ENCODE measurements at regions not wholly inside any gene's neighbourhood (a gene's known extent, or its start where the extent isn't known, plus 50 kb on each side); places are given as distances from the start of the nearest gene placed in this dataset.
A peak's percentile ranks its signal among the peaks of the same experiment; 100 is the strongest.

DNA sequence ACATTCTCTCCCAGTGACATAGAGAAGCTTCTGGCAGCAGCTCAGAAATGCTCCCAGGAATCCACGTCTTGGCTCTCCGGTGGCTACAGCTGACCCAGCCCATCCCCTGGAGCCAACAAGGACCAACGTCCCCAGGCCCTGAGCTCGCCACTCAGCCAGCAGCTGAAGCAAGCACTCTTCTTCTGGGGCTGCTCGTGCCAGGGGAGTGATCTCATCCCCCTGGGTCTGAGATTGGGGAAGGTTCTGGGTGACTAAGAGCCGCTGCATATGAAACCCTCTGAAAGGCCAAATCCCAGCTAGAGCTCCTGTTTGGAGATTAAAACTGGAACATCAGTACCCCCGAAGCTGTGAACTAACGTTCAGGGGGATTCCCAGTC lies 487.9 kb downstream of the NPHP4 start:
- Histone ChIP-seq H3K9ac (ENCODE audit: insufficient read depth, low read length) (no peak overlapping the region), H3K27me3 (ENCODE audit: control insufficient read depth, insufficient read depth, low read length) (no peaks in the 10 kb centered on the region), H3K27ac (ENCODE audit: insufficient read depth, low read length) (no peak overlapping the region), H3K4me3 (replicated peaks in 1 of 4; ENCODE audit: control extremely low read depth in 1 of 4, insufficient read depth in 1 of 4, low read depth in 3 of 4, low read length in 4 of 4) (no peak overlapping the region), H4K20me1 (ENCODE audit: control insufficient read depth, extremely low read depth, insufficient read depth, low read length) (no peaks in the 10 kb centered on the region), H3K4me2 (ENCODE audit: extremely low read depth, insufficient read depth, low read length) (no peak overlapping the region), H3K36me3 (ENCODE audit: control insufficient read depth, insufficient read depth, low read length) (no peaks in the 10 kb centered on the region), H3K79me2 (ENCODE audit: control insufficient read depth, insufficient read depth, low read length) (no peaks in the 10 kb centered on the region), H3K9me3 (ENCODE audit: control insufficient read depth, insufficient read depth, low read depth, low read length) (no peaks in the 10 kb centered on the region), H2AFZ (ENCODE audit: low read length) (no peak overlapping the region), H3K4me1 (ENCODE audit: control insufficient read depth, extremely low read depth, insufficient read depth, low read length) (no peaks in the 10 kb centered on the region)
- DNase-seq (ENCODE audit: low read depth in 2 of 2), result no peak
- TF ChIP-seq, protein P1, sequence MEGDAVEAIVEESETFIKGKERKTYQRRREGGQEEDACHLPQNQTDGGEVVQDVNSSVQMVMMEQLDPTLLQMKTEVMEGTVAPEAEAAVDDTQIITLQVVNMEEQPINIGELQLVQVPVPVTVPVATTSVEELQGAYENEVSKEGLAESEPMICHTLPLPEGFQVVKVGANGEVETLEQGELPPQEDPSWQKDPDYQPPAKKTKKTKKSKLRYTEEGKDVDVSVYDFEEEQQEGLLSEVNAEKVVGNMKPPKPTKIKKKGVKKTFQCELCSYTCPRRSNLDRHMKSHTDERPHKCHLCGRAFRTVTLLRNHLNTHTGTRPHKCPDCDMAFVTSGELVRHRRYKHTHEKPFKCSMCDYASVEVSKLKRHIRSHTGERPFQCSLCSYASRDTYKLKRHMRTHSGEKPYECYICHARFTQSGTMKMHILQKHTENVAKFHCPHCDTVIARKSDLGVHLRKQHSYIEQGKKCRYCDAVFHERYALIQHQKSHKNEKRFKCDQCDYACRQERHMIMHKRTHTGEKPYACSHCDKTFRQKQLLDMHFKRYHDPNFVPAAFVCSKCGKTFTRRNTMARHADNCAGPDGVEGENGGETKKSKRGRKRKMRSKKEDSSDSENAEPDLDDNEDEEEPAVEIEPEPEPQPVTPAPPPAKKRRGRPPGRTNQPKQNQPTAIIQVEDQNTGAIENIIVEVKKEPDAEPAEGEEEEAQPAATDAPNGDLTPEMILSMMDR (conservative IDR thresholded peaks at IDR 0.05 in 1 of 2, IDR thresholded peaks at IDR 0.05 in 1 of 2; ENCODE audit: low read depth in 1 of 2, low read length in 2 of 2), result no peak
- TF ChIP-seq EZH2 (IDR thresholded peaks at IDR 0.05; ENCODE audit: low read length, missing control alignments), result no peak

DNA sequence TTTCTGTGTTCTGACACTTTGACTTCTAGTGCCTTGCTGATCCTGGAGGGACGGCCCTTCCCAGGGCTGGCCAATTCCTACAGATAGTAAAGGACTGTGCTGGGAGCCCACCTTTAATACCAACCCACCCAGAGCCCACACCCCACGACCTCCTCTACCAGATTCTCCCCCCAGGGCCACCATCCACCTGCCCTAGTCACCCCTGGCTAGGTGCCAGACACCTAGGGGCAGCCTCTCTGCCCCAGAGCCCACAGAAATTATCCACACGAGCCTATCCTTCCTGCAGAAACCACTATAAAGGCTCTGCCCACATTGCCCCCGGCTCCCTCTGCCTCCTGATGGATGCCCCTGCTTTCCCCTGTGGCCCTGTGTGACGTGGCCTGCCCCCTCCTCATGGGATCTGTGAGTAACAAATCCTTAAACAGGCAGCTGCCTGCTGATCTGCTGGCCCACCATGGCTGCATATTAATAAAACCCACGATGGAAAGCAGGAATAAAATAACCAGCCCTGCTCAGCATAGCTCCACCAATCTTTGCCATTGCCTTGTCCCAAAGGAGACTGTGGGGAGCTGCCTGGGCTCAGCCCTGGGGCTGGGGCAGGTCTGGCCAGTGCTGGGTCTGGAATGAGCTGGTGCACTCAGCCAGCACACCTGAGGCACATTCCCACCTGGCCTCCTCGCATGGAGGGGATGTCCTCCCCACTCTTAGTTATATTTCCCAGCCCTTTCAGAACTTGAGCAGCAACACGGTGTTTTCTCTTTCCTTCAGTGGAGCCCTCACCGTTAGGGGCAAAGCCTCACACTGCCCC lies 488.5 kb downstream of the NPHP4 start:
- Histone ChIP-seq H3K4me2 (ENCODE audit: extremely low read depth, insufficient read depth, low read length) (no peak overlapping the region), H3K9ac (ENCODE audit: insufficient read depth, low read length) (no peak overlapping the region), H3K79me2 (ENCODE audit: control insufficient read depth, insufficient read depth, low read length) (no peaks in the 10 kb centered on the region), H3K36me3 (ENCODE audit: control insufficient read depth, insufficient read depth, low read length) (no peaks in the 10 kb centered on the region), H3K4me1 (ENCODE audit: control insufficient read depth, extremely low read depth, insufficient read depth, low read length) (no peaks in the 10 kb centered on the region), H3K9me3 (ENCODE audit: control insufficient read depth, insufficient read depth, low read depth, low read length) (no peaks in the 10 kb centered on the region), H2AFZ (ENCODE audit: low read length) (no peak overlapping the region), H3K27me3 (ENCODE audit: control insufficient read depth, insufficient read depth, low read length) (no peaks in the 10 kb centered on the region), H4K20me1 (ENCODE audit: control insufficient read depth, extremely low read depth, insufficient read depth, low read length) (no peaks in the 10 kb centered on the region), H3K27ac (ENCODE audit: insufficient read depth, low read length) (no peak overlapping the region), H3K4me3 (replicated peaks in 1 of 4; ENCODE audit: control extremely low read depth in 1 of 4, insufficient read depth in 1 of 4, low read depth in 3 of 4, low read length in 4 of 4) (no peak overlapping the region)
- DNase-seq (ENCODE audit: low read depth in 2 of 2), result no peak
- no peak for TF ChIP-seq EZH2 (IDR thresholded peaks at IDR 0.05; ENCODE audit: low read length, missing control alignments)
- TF ChIP-seq, protein P1 (conservative IDR thresholded peaks at IDR 0.05 in 1 of 2, IDR thresholded peaks at IDR 0.05 in 1 of 2; ENCODE audit: low read depth in 1 of 2, low read length in 2 of 2), result no peak

DNA sequence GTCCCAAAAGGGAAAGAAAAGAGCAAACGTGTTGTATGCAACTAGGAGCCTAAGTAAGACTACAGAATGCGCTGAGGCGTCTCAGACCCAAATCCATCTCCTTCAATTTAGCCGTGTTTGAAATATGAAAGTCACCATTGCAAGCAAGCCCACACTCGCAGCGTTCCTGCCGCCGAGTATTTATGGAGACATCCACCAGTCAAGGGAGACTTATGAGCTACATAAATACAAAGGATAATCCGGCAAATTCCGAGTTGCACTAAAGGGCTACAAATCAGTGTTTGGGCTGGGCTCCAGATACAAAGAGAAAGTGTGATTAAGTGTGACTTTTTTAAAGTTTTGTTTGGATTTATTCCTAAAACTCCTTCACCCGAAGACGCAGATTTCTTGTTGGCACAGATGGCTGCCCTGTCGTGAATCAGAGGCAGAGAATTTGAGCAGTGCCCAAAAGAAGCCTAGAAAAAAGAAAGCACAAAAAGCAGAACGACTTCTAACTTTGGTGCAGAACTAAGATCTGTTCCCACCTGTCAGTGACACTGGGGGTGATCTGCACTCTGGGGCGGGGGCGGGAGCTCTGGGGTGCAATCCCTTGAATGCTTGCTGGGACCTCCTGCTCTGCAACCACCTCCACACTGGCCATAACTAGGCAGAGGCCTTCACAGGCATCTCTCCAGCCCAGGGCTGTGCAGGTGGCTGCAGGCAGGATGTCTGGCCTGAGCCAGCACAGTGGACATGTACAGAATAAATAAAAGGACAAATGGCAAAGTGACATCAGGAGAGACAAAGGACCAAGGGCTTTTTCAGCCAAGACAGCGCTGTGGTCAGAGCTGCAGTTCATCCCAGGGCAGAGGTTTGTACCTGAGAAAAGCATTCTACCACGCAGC lies 489.7 kb downstream of the NPHP4 start:
- Histone ChIP-seq H3K4me3 (replicated peaks in 1 of 4; ENCODE audit: control extremely low read depth in 1 of 4, insufficient read depth in 1 of 4, low read depth in 3 of 4, low read length in 4 of 4) (no peak overlapping the region), H3K9me3 (ENCODE audit: control insufficient read depth, insufficient read depth, low read depth, low read length) (no peaks in the 10 kb centered on the region), H2AFZ (ENCODE audit: low read length) (no peak overlapping the region), H3K27ac (ENCODE audit: insufficient read depth, low read length) (no peak overlapping the region), H3K27me3 (ENCODE audit: control insufficient read depth, insufficient read depth, low read length) (no peaks in the 10 kb centered on the region), H3K4me2 (ENCODE audit: extremely low read depth, insufficient read depth, low read length) (no peak overlapping the region), H4K20me1 (ENCODE audit: control insufficient read depth, extremely low read depth, insufficient read depth, low read length) (no peaks in the 10 kb centered on the region), H3K79me2 (ENCODE audit: control insufficient read depth, insufficient read depth, low read length) (no peaks in the 10 kb centered on the region), H3K9ac (ENCODE audit: insufficient read depth, low read length) (no peak overlapping the region), H3K4me1 (ENCODE audit: control insufficient read depth, extremely low read depth, insufficient read depth, low read length) (no peaks in the 10 kb centered on the region), H3K36me3 (ENCODE audit: control insufficient read depth, insufficient read depth, low read length) (no peaks in the 10 kb centered on the region)
- TF ChIP-seq, protein P1 (conservative IDR thresholded peaks at IDR 0.05 in 1 of 2, IDR thresholded peaks at IDR 0.05 in 1 of 2; ENCODE audit: low read depth in 1 of 2, low read length in 2 of 2), result no peak
- TF ChIP-seq EZH2 (IDR thresholded peaks at IDR 0.05; ENCODE audit: low read length, missing control alignments), result no peak
- DNase-seq (ENCODE audit: low read depth in 2 of 2), result peak in 1 of 2 donors; percentile 1

All from fibroblast of lung (primary cell).